HEK293 (cell line): ENCODE measurements at regions not wholly inside any gene's neighbourhood (a gene's known extent, or its start where the extent isn't known, plus 50 kb on each side); places are given as distances from the start of the nearest gene placed in this dataset.

Experiments used
- CTCF ChIA-PET: fragments of 350-600 bp; formaldehyde crosslinking; extraction: SDS; loops from one replicate; lab custom pipeline; 2021; ENCODE audit warnings: antibody characterized with exemption; lab: Yijun Ruan, JAX
- POLR2A ChIA-PET: fragments of 300-600 bp; formaldehyde crosslinking; extraction: SDS; loops from one replicate; lab custom pipeline; 2020; ENCODE audit warnings: antibody characterized with exemption, inconsistent platforms; lab: Yijun Ruan, JAX
- H3K27ac ChIP-seq: fragments of 200-500 bp; sonication (Bioruptor generic); 2 replicates; pipeline ENCODE4 v1.5.1; 2014; ENCODE audit warnings: low read depth, low read length, control low read depth, inconsistent platforms; ENCODE audit errors: extremely low read depth
- H3K36me3 ChIP-seq, 2 experiments: fragments of 200-500 bp in 1 of 2; sonication (Bioruptor generic) in 1 of 2; 1 replicate in 1 of 2; 2 replicates in 1 of 2; pipeline ENCODE4 v1.5.1; 2014 to 2017; ENCODE audit warnings: inconsistent platforms in 2 of 2, low read length in 2 of 2; ENCODE audit not compliant: control insufficient read depth in 2 of 2, insufficient read depth in 1 of 2
- H3K4me1 ChIP-seq: fragments of 200-500 bp; sonication (Bioruptor generic); 2 replicates; pipeline ENCODE4 v1.5.1; 2014; ENCODE audit warnings: mild to moderate bottlenecking, low read length, inconsistent platforms; ENCODE audit not compliant: control insufficient read depth, insufficient read depth
- H3K4me3 ChIP-seq: 2 replicates; pipeline ENCODE4 v1.5.1; 2011; ENCODE audit warnings: low read depth, mild to moderate bottlenecking, control low read depth, low read length, moderate library complexity
- H3K9me3 ChIP-seq: fragments of 200-500 bp; sonication (Bioruptor generic); 2 replicates; pipeline ENCODE4 v1.5.1; 2014; ENCODE audit warnings: low read depth, low read length, inconsistent platforms; ENCODE audit not compliant: control insufficient read depth, insufficient read depth
- AEBP2 ChIP-seq: fragments of 450-650 bp; formaldehyde crosslinking; IDR thresholded peaks from 2 replicates; pipeline ENCODE4 v1.5.1; 2016; ENCODE audit warnings: missing biosample characterization, missing genetic modification characterization, borderline replicate concordance
- PRDM1 ChIP-seq: fragments of 450-650 bp; formaldehyde crosslinking; IDR thresholded peaks from 2 replicates; pipeline ENCODE4; 2016; ENCODE audit warnings: missing biosample characterization, missing genetic modification characterization
- PRDM6 ChIP-seq: fragments of 450-650 bp; formaldehyde crosslinking; IDR thresholded peaks from 2 replicates; pipeline ENCODE4 v1.5.1; 2017; ENCODE audit warnings: missing biosample characterization, missing genetic modification characterization
- RBAK ChIP-seq: fragments of 450-650 bp; formaldehyde crosslinking; IDR thresholded peaks from 2 replicates; pipeline ENCODE4 v1.5.1; 2016; ENCODE audit warnings: missing biosample characterization, missing genetic modification characterization
- ZBTB7A ChIP-seq: fragments of 450-650 bp; formaldehyde crosslinking; IDR thresholded peaks from 2 replicates; pipeline ENCODE4 v1.5.1; 2016; ENCODE audit warnings: low read depth, missing biosample characterization, missing genetic modification characterization
- ZNF311 ChIP-seq: fragments of 450-650 bp; formaldehyde crosslinking; IDR thresholded peaks from 2 replicates; pipeline ENCODE4 v1.5.1; 2017; ENCODE audit warnings: missing biosample characterization, missing genetic modification characterization, borderline replicate concordance
- ZNF529 ChIP-seq: fragments of 450-650 bp; formaldehyde crosslinking; IDR thresholded peaks from 2 replicates; pipeline ENCODE4 v1.5.1; 2017; ENCODE audit warnings: missing genetic modification characterization, missing biosample characterization; ENCODE audit not compliant: insufficient replicate concordance
- ZNF549 ChIP-seq: fragments of 450-650 bp; IDR thresholded peaks from 2 replicates; pipeline ENCODE4 v1.5.1; 2018; ENCODE audit warnings: missing biosample characterization, missing genetic modification characterization, mild to moderate bottlenecking, inconsistent platforms, moderate library complexity
- ZNF645 ChIP-seq: fragments of 450-650 bp; formaldehyde crosslinking; IDR thresholded peaks from 2 replicates; pipeline ENCODE4; 2016; ENCODE audit warnings: missing biosample characterization, missing genetic modification characterization
- ZNF76 ChIP-seq: fragments of 450-650 bp; formaldehyde crosslinking; IDR thresholded peaks from 2 replicates; pipeline ENCODE4; 2016; ENCODE audit warnings: low read depth, missing biosample characterization, missing genetic modification characterization, borderline replicate concordance
- ZNF830 ChIP-seq: fragments of 450-650 bp; IDR thresholded peaks from 2 replicates; pipeline ENCODE4 v1.5.0; 2018; ENCODE audit warnings: missing biosample characterization, missing genetic modification characterization, low read depth, mild to moderate bottlenecking, moderate library complexity
- ZNF843 ChIP-seq: fragments of 450-650 bp; formaldehyde crosslinking; IDR thresholded peaks from 2 replicates; pipeline ENCODE4 v1.5.1; 2016; ENCODE audit warnings: missing biosample characterization, missing genetic modification characterization
- ZSCAN23 ChIP-seq: fragments of 450-650 bp; formaldehyde crosslinking; IDR thresholded peaks from 2 replicates; pipeline ENCODE4 v1.5.1; 2016; ENCODE audit warnings: missing biosample characterization, missing genetic modification characterization
- TF ChIP-seq, protein P1 (sequence below): fragments of 450-650 bp; formaldehyde crosslinking; IDR thresholded peaks from 2 replicates; pipeline ENCODE4 v1.5.0; 2017; ENCODE audit warnings: missing biosample characterization, missing genetic modification characterization, borderline replicate concordance
- TF ChIP-seq, protein P2 (sequence below): fragments of 450-650 bp; formaldehyde crosslinking; conservative IDR thresholded peaks from 2 replicates; pipeline ENCODE4 v1.5.1; 2016; ENCODE audit warnings: low read depth, missing biosample characterization, missing genetic modification characterization

DNA sequence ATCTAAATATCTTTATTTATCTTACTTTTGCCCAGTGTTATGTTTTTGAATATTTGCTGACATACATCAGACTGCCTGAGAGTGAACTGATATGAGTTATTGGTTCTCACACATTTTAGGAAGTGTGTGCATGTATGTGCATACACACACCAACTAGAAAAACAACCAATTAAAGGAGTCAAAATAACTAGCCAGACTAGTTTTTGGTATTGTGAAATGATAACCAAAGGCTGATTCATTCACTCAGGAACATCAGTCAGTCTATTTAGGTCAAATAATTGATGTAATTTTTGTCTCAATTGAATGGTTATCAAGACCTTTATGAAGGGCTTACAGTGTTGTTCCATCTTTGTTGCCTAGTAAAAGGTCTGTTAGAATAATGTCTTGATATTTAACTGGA is 369.3 kb upstream of the VRK2 start:
- POLR2A ChIA-PET = no interaction called here
- H3K4me3 ChIP-seq = no peak overlapping the region
- no peaks in the 10 kb centered on the region for H3K9me3 ChIP-seq
- no peaks in the 10 kb centered on the region for H3K4me1 ChIP-seq
- TF ChIP-seq ZNF529 (tag by site-specific recombination) (no peak), AEBP2 (tag by site-specific recombination) (no peak)
- TF ChIP-seq, all 188 proteins: peak for 0
- Histone ChIP-seq H3K27ac (no peak overlapping the region), H3K36me3 (no peaks in the 10 kb centered on the region)
- CTCF ChIA-PET = no interaction called here

- Histone ChIP-seq H3K36me3 (no peaks in the 10 kb centered on the region), H3K4me1 (no peaks in the 10 kb centered on the region), H3K4me3 (no peak overlapping the region), H3K9me3 (no peaks in the 10 kb centered on the region), H3K27ac (no peak overlapping the region)
- TF ChIP-seq PRDM1 (tag by site-specific recombination) = no peak
- no peak for TF ChIP-seq ZBTB7A (tag by site-specific recombination)
- no peak for TF ChIP-seq PRDM6 (tag by site-specific recombination)
- no peak for TF ChIP-seq ZNF645 (tag by site-specific recombination)
- TF ChIP-seq RBAK (tag by site-specific recombination) = no peak
- TF ChIP-seq, protein P1, sequence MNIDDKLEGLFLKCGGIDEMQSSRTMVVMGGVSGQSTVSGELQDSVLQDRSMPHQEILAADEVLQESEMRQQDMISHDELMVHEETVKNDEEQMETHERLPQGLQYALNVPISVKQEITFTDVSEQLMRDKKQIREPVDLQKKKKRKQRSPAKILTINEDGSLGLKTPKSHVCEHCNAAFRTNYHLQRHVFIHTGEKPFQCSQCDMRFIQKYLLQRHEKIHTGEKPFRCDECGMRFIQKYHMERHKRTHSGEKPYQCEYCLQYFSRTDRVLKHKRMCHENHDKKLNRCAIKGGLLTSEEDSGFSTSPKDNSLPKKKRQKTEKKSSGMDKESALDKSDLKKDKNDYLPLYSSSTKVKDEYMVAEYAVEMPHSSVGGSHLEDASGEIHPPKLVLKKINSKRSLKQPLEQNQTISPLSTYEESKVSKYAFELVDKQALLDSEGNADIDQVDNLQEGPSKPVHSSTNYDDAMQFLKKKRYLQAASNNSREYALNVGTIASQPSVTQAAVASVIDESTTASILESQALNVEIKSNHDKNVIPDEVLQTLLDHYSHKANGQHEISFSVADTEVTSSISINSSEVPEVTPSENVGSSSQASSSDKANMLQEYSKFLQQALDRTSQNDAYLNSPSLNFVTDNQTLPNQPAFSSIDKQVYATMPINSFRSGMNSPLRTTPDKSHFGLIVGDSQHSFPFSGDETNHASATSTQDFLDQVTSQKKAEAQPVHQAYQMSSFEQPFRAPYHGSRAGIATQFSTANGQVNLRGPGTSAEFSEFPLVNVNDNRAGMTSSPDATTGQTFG (tag by site-specific recombination) = no peak
- TF ChIP-seq, protein P2, sequence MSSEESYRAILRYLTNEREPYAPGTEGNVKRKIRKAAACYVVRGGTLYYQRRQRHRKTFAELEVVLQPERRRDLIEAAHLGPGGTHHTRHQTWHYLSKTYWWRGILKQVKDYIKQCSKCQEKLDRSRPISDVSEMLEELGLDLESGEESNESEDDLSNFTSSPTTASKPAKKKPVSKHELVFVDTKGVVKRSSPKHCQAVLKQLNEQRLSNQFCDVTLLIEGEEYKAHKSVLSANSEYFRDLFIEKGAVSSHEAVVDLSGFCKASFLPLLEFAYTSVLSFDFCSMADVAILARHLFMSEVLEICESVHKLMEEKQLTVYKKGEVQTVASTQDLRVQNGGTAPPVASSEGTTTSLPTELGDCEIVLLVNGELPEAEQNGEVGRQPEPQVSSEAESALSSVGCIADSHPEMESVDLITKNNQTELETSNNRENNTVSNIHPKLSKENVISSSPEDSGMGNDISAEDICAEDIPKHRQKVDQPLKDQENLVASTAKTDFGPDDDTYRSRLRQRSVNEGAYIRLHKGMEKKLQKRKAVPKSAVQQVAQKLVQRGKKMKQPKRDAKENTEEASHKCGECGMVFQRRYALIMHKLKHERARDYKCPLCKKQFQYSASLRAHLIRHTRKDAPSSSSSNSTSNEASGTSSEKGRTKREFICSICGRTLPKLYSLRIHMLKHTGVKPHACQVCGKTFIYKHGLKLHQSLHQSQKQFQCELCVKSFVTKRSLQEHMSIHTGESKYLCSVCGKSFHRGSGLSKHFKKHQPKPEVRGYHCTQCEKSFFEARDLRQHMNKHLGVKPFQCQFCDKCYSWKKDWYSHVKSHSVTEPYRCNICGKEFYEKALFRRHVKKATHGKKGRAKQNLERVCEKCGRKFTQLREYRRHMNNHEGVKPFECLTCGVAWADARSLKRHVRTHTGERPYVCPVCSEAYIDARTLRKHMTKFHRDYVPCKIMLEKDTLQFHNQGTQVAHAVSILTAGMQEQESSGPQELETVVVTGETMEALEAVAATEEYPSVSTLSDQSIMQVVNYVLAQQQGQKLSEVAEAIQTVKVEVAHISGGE (tag by site-specific recombination) = no peak
- TF ChIP-seq ZNF843 = no peak
- TF ChIP-seq ZNF830 (tag by site-specific recombination) = no peak
- TF ChIP-seq ZNF76 (tag by site-specific recombination) = no peak
- TF ChIP-seq ZNF549 = no peak
- no peak for TF ChIP-seq ZNF311 (tag by site-specific recombination)
- no peak for TF ChIP-seq ZSCAN23 (tag by site-specific recombination)
- ChIA-PET CTCF (no interaction called here), POLR2A (no interaction called here)
These were observed 365.0 kb upstream of the VRK2 start for GRCh38 chr2:57681650-57682049.
